Colonic mucosa (tissue), 4 donors: ENCODE measurements at regions not wholly inside any gene's neighbourhood (a gene's known extent, or its start where the extent isn't known, plus 50 kb on each side); places are given as distances from the start of the nearest gene placed in this dataset.

Source experiments
- DNase-seq: peaks from one replicate; pipeline ENCODE4 v3.0.0-alpha.2; 2020
- H3K27ac ChIP-seq: fragments of 200-600 bp; one replicate; pipeline ENCODE4 v1.8.0; 2021
- H3K27me3 ChIP-seq: fragments of 200-600 bp; one replicate; pipeline ENCODE4 v1.8.0; 2021
- H3K36me3 ChIP-seq: fragments of 200-600 bp; one replicate; pipeline ENCODE4 v1.8.0; 2021
- H3K4me1 ChIP-seq: fragments of 200-600 bp; one replicate; pipeline ENCODE4 v1.8.0; 2021; ENCODE audit warnings: mild to moderate bottlenecking
- H3K4me3 ChIP-seq: fragments of 200-600 bp; one replicate; pipeline ENCODE4 v1.8.0; 2021
- H3K9ac ChIP-seq, 2 donors: one replicate each; pipeline ENCODE4 v1.7.0; 2013; ENCODE audit warnings: control low read depth in 2 of 2, low read depth in 2 of 2, low read length in 2 of 2
- H3K9me3 ChIP-seq: fragments of 200-600 bp; one replicate; pipeline ENCODE4 v1.8.0; 2021
- intact Hi-C: fragments of 100-400 bp; cut with DNase I; formaldehyde crosslinking; loops from one replicate; pipeline ENCODE4 v1.14.1; 2022
- TF ChIP-seq, protein P1 (sequence below): fragments of 200-600 bp; IDR thresholded peaks from one replicate; pipeline ENCODE4 v1.8.0; 2022; ENCODE audit warnings: antibody characterized with exemption, mild to moderate bottlenecking
- donor health status: healthy.
- donor health status: DM: no; HTN: no; CAD: no.
- donor health status: DM: no; HTN: no; CAD: no.

DNA sequence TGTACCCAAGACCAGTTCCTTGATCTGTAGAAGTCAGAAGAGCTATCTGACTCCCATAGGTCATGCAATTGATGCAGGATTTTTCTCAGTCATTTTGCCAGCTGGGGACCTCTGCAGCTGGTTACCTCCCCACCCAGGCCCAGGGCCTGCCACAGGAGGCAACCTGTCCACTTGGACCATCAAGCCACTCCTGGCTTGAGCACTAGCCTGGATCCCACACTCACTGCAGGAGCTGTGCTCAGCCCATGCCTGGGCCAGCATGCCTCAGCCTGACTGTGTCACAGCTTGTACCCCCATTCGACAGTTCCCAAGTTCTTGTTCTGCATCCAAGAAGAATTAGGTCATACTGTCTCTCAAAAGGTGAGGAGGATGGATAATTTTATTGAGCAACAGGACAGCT, 189.4 kb downstream of the PCDH17 start:
- Histone ChIP-seq H3K9ac (no peak overlapping the region), H3K27me3 (no peaks in the 10 kb centered on the region), H3K4me3 (no peak overlapping the region), H3K4me1 (no peaks in the 10 kb centered on the region), H3K9me3 (no peaks in the 10 kb centered on the region), H3K27ac (no peak overlapping the region), H3K36me3 (no peaks in the 10 kb centered on the region)
- DNase-seq: no peak
- intact Hi-C loops: no loop called here
- TF ChIP-seq, protein P1, sequence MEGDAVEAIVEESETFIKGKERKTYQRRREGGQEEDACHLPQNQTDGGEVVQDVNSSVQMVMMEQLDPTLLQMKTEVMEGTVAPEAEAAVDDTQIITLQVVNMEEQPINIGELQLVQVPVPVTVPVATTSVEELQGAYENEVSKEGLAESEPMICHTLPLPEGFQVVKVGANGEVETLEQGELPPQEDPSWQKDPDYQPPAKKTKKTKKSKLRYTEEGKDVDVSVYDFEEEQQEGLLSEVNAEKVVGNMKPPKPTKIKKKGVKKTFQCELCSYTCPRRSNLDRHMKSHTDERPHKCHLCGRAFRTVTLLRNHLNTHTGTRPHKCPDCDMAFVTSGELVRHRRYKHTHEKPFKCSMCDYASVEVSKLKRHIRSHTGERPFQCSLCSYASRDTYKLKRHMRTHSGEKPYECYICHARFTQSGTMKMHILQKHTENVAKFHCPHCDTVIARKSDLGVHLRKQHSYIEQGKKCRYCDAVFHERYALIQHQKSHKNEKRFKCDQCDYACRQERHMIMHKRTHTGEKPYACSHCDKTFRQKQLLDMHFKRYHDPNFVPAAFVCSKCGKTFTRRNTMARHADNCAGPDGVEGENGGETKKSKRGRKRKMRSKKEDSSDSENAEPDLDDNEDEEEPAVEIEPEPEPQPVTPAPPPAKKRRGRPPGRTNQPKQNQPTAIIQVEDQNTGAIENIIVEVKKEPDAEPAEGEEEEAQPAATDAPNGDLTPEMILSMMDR: no peak

DNA sequence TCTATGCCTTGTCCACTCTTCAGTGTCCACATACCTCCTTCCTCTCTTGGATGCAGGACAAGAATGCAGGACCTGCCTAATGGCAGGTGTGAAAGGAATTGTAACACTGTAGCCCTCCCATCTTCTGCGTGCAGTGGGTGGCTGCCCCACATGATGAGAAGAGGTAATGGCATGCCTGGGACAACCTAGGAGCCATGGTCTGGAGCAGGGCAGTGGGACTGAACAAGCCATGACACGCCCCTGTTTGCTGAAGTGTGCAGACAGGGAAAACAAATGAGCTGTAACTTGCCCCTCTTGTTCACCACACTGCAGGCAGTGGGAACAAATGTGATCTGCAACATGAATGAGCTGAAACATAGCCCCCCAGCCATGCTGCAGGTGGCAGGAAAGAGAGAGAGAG, 192.2 kb downstream of the PCDH17 start:
- Histone ChIP-seq H3K27ac (no peak overlapping the region), H3K9me3 (no peaks in the 10 kb centered on the region), H3K27me3 (no peaks in the 10 kb centered on the region), H3K4me3 (no peak overlapping the region), H3K4me1 (no peaks in the 10 kb centered on the region), H3K9ac (no peak overlapping the region), H3K36me3 (no peaks in the 10 kb centered on the region)
- intact Hi-C loops: no loop called here
- DNase-seq: no peak
- TF ChIP-seq, protein P1: no peak

DNA sequence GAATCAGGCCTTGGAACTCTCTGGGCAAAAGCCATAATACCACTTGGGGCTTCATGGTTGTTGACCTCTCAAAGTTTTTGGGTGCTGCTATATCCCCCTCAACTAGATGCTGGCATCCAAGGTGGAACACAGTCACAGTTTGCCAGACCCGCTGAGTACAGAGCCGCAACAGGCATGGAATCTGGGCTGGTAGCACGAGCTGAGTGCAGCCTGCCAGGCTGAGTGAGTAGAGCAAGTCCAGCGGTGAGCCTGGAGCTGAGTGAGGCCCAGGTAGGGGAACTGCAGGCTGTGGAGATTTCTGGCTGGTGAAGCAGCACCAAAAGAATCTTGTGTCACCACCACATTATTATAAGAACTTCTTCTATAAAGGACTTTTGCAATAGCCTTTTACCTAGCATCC, 192.6 kb downstream of the PCDH17 start:
- intact Hi-C loops: no loop called here
- no peak overlapping the region for H3K27ac ChIP-seq
- no peaks in the 10 kb centered on the region for H3K36me3 ChIP-seq
- DNase-seq: no peak
- H3K27me3 ChIP-seq: no peaks in the 10 kb centered on the region
- no peak overlapping the region for H3K9ac ChIP-seq
- no peak overlapping the region for H3K4me3 ChIP-seq
- TF ChIP-seq, protein P1: no peak
- no peaks in the 10 kb centered on the region for H3K9me3 ChIP-seq
- no peaks in the 10 kb centered on the region for H3K4me1 ChIP-seq

DNA sequence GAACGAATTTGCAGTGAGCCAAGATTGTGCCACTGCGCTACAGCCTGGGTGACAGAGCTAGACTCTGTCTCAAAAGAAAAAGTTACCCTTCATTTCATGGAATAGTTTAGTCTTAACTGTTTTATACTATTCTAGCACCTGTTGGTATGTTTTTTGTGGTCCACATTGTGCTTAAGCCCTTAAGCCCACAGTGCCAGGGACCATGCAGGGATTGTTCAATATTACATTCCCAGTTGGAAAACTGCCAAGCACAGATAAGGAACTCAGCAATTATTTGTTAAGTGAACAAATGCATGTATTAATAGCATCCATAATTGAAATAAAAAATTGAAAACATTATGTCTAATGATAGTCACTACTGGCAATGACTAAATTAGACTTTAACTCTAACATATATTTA, 193.5 kb downstream of the PCDH17 start:
- H3K36me3 ChIP-seq: no peaks in the 10 kb centered on the region
- H3K4me3 ChIP-seq: no peak overlapping the region
- H3K27ac ChIP-seq: no peak overlapping the region
- H3K27me3 ChIP-seq: no peaks in the 10 kb centered on the region
- intact Hi-C loops: no loop called here
- H3K4me1 ChIP-seq: no peaks in the 10 kb centered on the region
- no peaks in the 10 kb centered on the region for H3K9me3 ChIP-seq
- H3K9ac ChIP-seq: no peak overlapping the region
- TF ChIP-seq, protein P1: no peak
- DNase-seq: no peak

GRCh38 chr13:57829496-57829895, 198.0 kb downstream of the PCDH17 start:
- Histone ChIP-seq H3K4me3 (no peak overlapping the region), H3K36me3 (no peaks in the 10 kb centered on the region), H3K27ac (no peak overlapping the region), H3K27me3 (no peaks in the 10 kb centered on the region), H3K9me3 (no peaks in the 10 kb centered on the region), H3K4me1 (no peaks in the 10 kb centered on the region), H3K9ac (no peak overlapping the region)
- TF ChIP-seq, protein P1: no peak
- intact Hi-C loops: no loop called here
- no peak for DNase-seq

- Histone ChIP-seq H3K27ac (no peak overlapping the region), H3K4me1 (no peaks in the 10 kb centered on the region), H3K9ac (no peak overlapping the region), H3K4me3 (no peak overlapping the region), H3K36me3 (no peaks in the 10 kb centered on the region), H3K9me3 (no peaks in the 10 kb centered on the region), H3K27me3 (no peaks in the 10 kb centered on the region)
- intact Hi-C loops: no loop called here
- TF ChIP-seq, protein P1: no peak
- DNase-seq: no peak
Measured at GRCh38 chr13:57832187-57832586, 200.6 kb downstream of the PCDH17 start.
